SK-N-SH (cell line): ENCODE measurements at regions not wholly inside any gene's neighbourhood (a gene's known extent, or its start where the extent isn't known, plus 50 kb on each side); places are given as distances from the start of the nearest gene placed in this dataset.

ENCODE experiments used
- CTCF ChIA-PET: fragments of 300-600, 350-600 bp; formaldehyde crosslinking; extraction: SDS; loops from one replicate; lab custom pipeline; 2021; lab: Yijun Ruan, JAX
- POLR2A ChIA-PET: fragments of 350-600 bp; sonication (Branson Sonifier 250); formaldehyde crosslinking; extraction: SDS; loops from one replicate; lab custom pipeline; 2020; ENCODE audit warnings: antibody characterized with exemption, inconsistent platforms; lab: Yijun Ruan, JAX
- DNase-seq: peaks from one replicate; pipeline ENCODE4 v3.0.0; 2012
- H2AFZ ChIP-seq: fragments of 200-600 bp; sonication (generic); 2 replicates; pipeline ENCODE4 v1.8.1; 2016; ENCODE audit warnings: antibody characterized with exemption, mild to moderate bottlenecking, low read depth
- H3F3A ChIP-seq: fragments of 200-600 bp; sonication (generic); replicated peaks from 2 replicates; pipeline ENCODE3; 2016; ENCODE audit warnings: antibody characterized with exemption, mild to moderate bottlenecking; ENCODE audit not compliant: insufficient read depth
- H3K27ac ChIP-seq, 2 experiments: fragments of 200-500 bp in 1 of 2; fragments of 200-600 bp in 1 of 2; sonication (Bioruptor generic) in 1 of 2; sonication (generic), shearing (Covaris generic) in 1 of 2; 2 replicates each; pipeline versions ENCODE4 v1.5.1 to v1.6.1; 2014 to 2016; ENCODE audit warnings: low read depth in 2 of 2, inconsistent platforms in 1 of 2, low read length in 1 of 2, mild to moderate bottlenecking in 1 of 2, mixed read lengths in 1 of 2
- H3K27me3 ChIP-seq: fragments of 200-600 bp; sonication (generic), shearing (Covaris generic); 2 replicates; pipeline ENCODE4 v1.6.1; 2016; ENCODE audit warnings: mixed run types; ENCODE audit not compliant: insufficient read depth
- H3K36me3 ChIP-seq, 2 experiments: fragments of 200-500 bp in 1 of 2; fragments of 200-600 bp in 1 of 2; sonication (Bioruptor generic) in 1 of 2; sonication (generic) in 1 of 2; replicated peaks in 1 of 2; 2 replicates each; pipeline versions ENCODE3 to v1.5.1; 2014 to 2016; ENCODE audit warnings: low read length in 1 of 2, mild to moderate bottlenecking in 1 of 2; ENCODE audit not compliant: insufficient read depth in 2 of 2, control insufficient read depth in 1 of 2
- H3K4me1 ChIP-seq, 2 experiments: fragments of 200-500 bp in 1 of 2; fragments of 200-600 bp in 1 of 2; sonication (Bioruptor generic) in 1 of 2; sonication (generic), shearing (Covaris generic) in 1 of 2; 2 replicates each; pipeline versions ENCODE4 v1.5.1 to v1.6.1; 2014 to 2016; ENCODE audit warnings: low read depth in 1 of 2, low read length in 1 of 2, mixed run types in 1 of 2; ENCODE audit not compliant: insufficient read depth in 2 of 2, control insufficient read depth in 1 of 2
- H3K4me2 ChIP-seq: fragments of 200-600 bp; sonication (generic), shearing (Covaris generic); 2 replicates; pipeline ENCODE4 v1.6.1; 2017; ENCODE audit warnings: mixed run types
- H3K4me3 ChIP-seq, 2 experiments: fragments of 200-500 bp in 1 of 2; fragments of 200-600 bp in 1 of 2; sonication (Bioruptor generic) in 1 of 2; sonication (generic), shearing (Covaris generic) in 1 of 2; 2 replicates each; pipeline versions ENCODE4 v1.5.1 to v1.8.1; 2014 to 2016; ENCODE audit warnings: low read depth in 2 of 2, inconsistent platforms in 1 of 2, low read length in 1 of 2, mild to moderate bottlenecking in 1 of 2, mixed read lengths in 1 of 2, moderate library complexity in 1 of 2
- H3K79me2 ChIP-seq: fragments of 200-600 bp; sonication (generic); 2 replicates; pipeline ENCODE4 v1.8.1; 2017; ENCODE audit warnings: mild to moderate bottlenecking; ENCODE audit not compliant: insufficient read depth
- H3K9ac ChIP-seq: fragments of 200-600 bp; sonication (generic); 2 replicates; pipeline ENCODE4 v1.6.1; 2017; ENCODE audit warnings: mixed run types
- H3K9me2 ChIP-seq: fragments of 200-600 bp; sonication (generic); 2 replicates; pipeline ENCODE4 v1.6.1; 2017; ENCODE audit warnings: mixed run types
- H3K9me3 ChIP-seq: fragments of 200-600 bp; sonication (generic); 2 replicates; pipeline ENCODE4 v1.6.1; 2017; ENCODE audit warnings: mixed run types, mild to moderate bottlenecking, moderate library complexity
- H4K20me1 ChIP-seq: fragments of 200-600 bp; sonication (generic); 2 replicates; pipeline ENCODE4 v1.6.1; 2017; ENCODE audit warnings: mild to moderate bottlenecking, mixed run types; ENCODE audit not compliant: insufficient read depth
- EP300 ChIP-seq, 2 experiments: IDR thresholded peaks; 2 replicates each; pipeline versions ENCODE4 v1.4.0 to v1.6.1; 2012; ENCODE audit warnings: borderline replicate concordance in 1 of 2, low read depth in 1 of 2, low read length in 1 of 2
- FOSL2 ChIP-seq: IDR thresholded peaks from 2 replicates; pipeline ENCODE4 v1.4.0; 2012; ENCODE audit warnings: low read depth, mild to moderate bottlenecking, moderate library complexity, borderline replicate concordance
- FOXJ3 ChIP-seq: sonication (generic); formaldehyde crosslinking; IDR thresholded peaks from 2 replicates; pipeline ENCODE4 v1.5.1; 2020; ENCODE audit warnings: mild to moderate bottlenecking, missing genetic modification reagents
- FOXM1 ChIP-seq: IDR thresholded peaks from 2 replicates; pipeline ENCODE4 v1.4.0; 2012; ENCODE audit warnings: low read depth, mild to moderate bottlenecking
- GABPA ChIP-seq: IDR thresholded peaks from 2 replicates; pipeline ENCODE4 v1.4.0; 2012; ENCODE audit warnings: low read depth, mild to moderate bottlenecking
- GATA2 ChIP-seq: sonication (generic); formaldehyde crosslinking; IDR thresholded peaks from 2 replicates; pipeline ENCODE4 v1.5.0; 2020; ENCODE audit warnings: mild to moderate bottlenecking, missing genetic modification reagents
- JUND ChIP-seq: IDR thresholded peaks from 2 replicates; pipeline ENCODE4 v1.4.0; 2012
- NFIC ChIP-seq: IDR thresholded peaks from 2 replicates; pipeline ENCODE4 v1.4.0; 2012; ENCODE audit warnings: borderline replicate concordance
- POLR2AphosphoS5 ChIP-seq: IDR thresholded peaks from 2 replicates; pipeline ENCODE4 v1.6.1; 2012; ENCODE audit warnings: low read depth, low read length
- RCOR1 ChIP-seq: fragments of 150-350 bp; IDR thresholded peaks from 2 replicates; pipeline ENCODE4 v1.6.1; 2017; ENCODE audit warnings: antibody characterized with exemption, low read length
- RFX5 ChIP-seq: IDR thresholded peaks from 2 replicates; pipeline ENCODE4 v1.6.1; 2012; ENCODE audit warnings: mild to moderate bottlenecking, improper control_type of control experiment, low read length
- TAF1 ChIP-seq: IDR thresholded peaks from 2 replicates; pipeline ENCODE4 v1.6.1; 2012; ENCODE audit warnings: low read depth, mild to moderate bottlenecking, low read length, moderate library complexity, borderline replicate concordance
- TEAD4 ChIP-seq: IDR thresholded peaks from 2 replicates; pipeline ENCODE4 v1.4.0; 2012; ENCODE audit warnings: mild to moderate bottlenecking, borderline replicate concordance; ENCODE audit not compliant: insufficient read depth
- YY1 ChIP-seq: IDR thresholded peaks from 2 replicates; pipeline ENCODE4 v1.4.0; 2012; ENCODE audit warnings: low read depth, mild to moderate bottlenecking
- WGBS: methylation state at CpG from one replicate; pipeline ENCODE4 v1.1.6; 2017; ENCODE audit warnings: low lambda C conversion rate; 5-methylcytosine and 5-hydroxymethylcytosine counted together
- TF ChIP-seq, protein P1 (sequence below): fragments of 150-350 bp; IDR thresholded peaks from 2 replicates; pipeline ENCODE4 v1.6.1; 2017; ENCODE audit warnings: antibody characterized with exemption, low read length, low read depth, borderline replicate concordance
- TF ChIP-seq, protein P2 (sequence below): fragments of 150-350 bp; IDR thresholded peaks from 2 replicates; pipeline ENCODE4 v1.6.1; 2016; ENCODE audit warnings: mild to moderate bottlenecking, low read depth, low read length
- TF ChIP-seq, protein P3 (sequence below): IDR thresholded peaks from 2 replicates; pipeline ENCODE4; 2012
- TF ChIP-seq, protein P4 (sequence below): fragments of 200-600 bp; sonication (generic); IDR thresholded peaks from 2 replicates; pipeline ENCODE4 v1.6.1; 2017; ENCODE audit warnings: antibody characterized with exemption, mild to moderate bottlenecking, moderate library complexity
- TF ChIP-seq, protein P5 (sequence below): IDR thresholded peaks from 2 replicates; pipeline ENCODE4 v1.4.0; 2012; ENCODE audit warnings: low read depth, borderline replicate concordance

DNA sequence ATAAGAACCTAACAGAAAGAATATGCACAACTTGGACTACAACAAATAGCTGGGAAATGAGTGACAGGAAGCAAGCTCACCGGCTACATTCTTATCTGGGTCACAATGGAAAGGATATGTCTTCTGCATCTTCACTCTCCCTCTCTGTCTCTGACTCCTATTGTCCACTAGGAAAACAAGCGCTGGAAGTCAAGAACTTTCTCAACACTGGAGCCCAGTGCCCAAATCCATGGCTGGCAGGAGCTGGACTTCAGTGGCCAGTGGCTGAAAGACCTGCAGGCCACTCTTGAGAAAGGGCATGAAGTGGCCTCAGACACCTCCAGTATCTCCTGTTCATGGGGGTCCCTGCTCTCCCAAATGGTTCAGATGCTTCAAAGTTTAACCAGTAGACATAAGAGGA, 62.0 kb downstream of the FAM50B start:
- Histone ChIP-seq H3K9me3 (no peaks in the 10 kb centered on the region), H3K4me3 (peak overlapping the region; percentile 1 to 51; a peak in 3 of 4 replicates), H3K27ac (peak overlapping the region; percentile 48 to 97; a peak in 3 of 4 replicates), H3K9me2 (no peaks in the 10 kb centered on the region), H3K79me2 (peaks cover 18% of the 10 kb centered on the region; the same call in 1 of the 2 replicates), H3K9ac (peak overlapping the region; percentile 70; the same call in 1 of the 2 replicates), H3K4me1 (peaks cover 16 to 39% of the 10 kb centered on the region in 2 experiments), H4K20me1 (no peaks in the 10 kb centered on the region), H3F3A (peaks cover 37% of the 10 kb centered on the region), H3K27me3 (no peaks in the 10 kb centered on the region), H3K36me3 (no peaks in the 10 kb centered on the region), H3K4me2 (peak overlapping the region; percentile 75), H2AFZ (peak overlapping the region; percentile 25; the same call in 1 of the 2 replicates)
- DNase-seq, result no peak
- 64% methylated on average over 2 of the region's 2 CpGs for WGBS
- TF ChIP-seq POLR2AphosphoS5, result no peak
- TF ChIP-seq GATA2 (CRISPR knock-in tag), result no peak
- TF ChIP-seq, protein P1, sequence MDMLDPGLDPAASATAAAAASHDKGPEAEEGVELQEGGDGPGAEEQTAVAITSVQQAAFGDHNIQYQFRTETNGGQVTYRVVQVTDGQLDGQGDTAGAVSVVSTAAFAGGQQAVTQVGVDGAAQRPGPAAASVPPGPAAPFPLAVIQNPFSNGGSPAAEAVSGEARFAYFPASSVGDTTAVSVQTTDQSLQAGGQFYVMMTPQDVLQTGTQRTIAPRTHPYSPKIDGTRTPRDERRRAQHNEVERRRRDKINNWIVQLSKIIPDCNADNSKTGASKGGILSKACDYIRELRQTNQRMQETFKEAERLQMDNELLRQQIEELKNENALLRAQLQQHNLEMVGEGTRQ, result no peak
- ChIA-PET POLR2A (no interaction called here), CTCF (interaction anchor here (1.2 kb wide), 1 partner anchor 180 kb away, joined by 3 read pairs; no protein-coding TSS in a partner anchor)

DNA sequence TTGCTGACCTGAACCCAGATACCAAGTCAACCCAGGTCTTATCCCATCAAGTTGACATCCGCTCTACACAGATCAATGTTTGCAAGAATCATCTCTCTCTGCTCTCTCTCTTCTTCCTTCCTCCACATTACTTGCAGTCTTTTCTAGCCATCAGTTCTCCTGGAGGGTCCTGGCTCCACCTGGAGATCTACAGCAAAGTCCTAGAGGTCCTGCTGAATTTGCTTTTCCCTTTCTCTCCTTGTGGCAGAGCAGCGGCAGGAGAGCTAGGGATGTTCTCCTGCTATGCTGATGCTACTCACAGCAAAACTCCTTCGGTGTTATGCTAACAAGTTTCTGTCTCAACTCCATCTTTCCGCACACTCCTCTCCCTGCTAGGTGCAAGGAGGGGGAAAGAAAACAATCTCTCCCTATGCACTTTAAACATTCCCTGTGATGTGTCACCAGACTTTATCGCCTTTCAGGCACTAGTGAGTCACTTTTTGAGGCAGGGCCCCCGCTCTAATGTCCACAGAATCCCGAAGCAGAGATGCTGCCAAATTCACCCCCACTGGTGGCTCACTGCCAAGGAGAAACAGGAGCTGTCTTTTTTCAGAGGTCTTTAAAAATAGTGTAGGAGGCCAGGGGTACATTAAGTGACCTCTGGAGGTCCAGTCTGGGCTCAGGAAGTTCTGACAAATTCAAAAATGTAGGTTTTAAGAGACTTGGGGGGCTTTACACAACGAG, 62.6 kb downstream of the FAM50B start:
- peak overlapping the region; percentile 70 for H3K9ac ChIP-seq
- POLR2A ChIA-PET, result no interaction called here
- H3K9me2 ChIP-seq, result no peaks in the 10 kb centered on the region
- H3K27me3 ChIP-seq, result no peaks in the 10 kb centered on the region
- no peaks in the 10 kb centered on the region for H4K20me1 ChIP-seq
- H3K4me2 ChIP-seq, result peak overlapping the region; percentile 75
- 15% methylated on average over 8 of the region's 8 CpGs for WGBS
- H3K79me2 ChIP-seq, result peaks cover 18% of the 10 kb centered on the region; the same call in 1 of the 2 replicates
- H2AFZ ChIP-seq, result no peak overlapping the region
- H3F3A ChIP-seq, result peaks cover 37% of the 10 kb centered on the region
- CTCF ChIA-PET, result interaction anchor here (1.0 to 2.3 kb wide), 3 partner anchors 21 to 180 kb away, joined by 3 to 9 read pairs (median 3); no protein-coding TSS in a partner anchor
- H3K27ac ChIP-seq, result peak overlapping the region; percentile 71 to 97; a peak in 3 of 4 replicates
- H3K9me3 ChIP-seq, result no peaks in the 10 kb centered on the region
- no peaks in the 10 kb centered on the region for H3K36me3 ChIP-seq
- peak overlapping the region in 1 of 2 experiments; percentile 51; a peak in 3 of 4 replicates for H3K4me3 ChIP-seq
- H3K4me1 ChIP-seq, result peaks cover 16 to 39% of the 10 kb centered on the region in 2 experiments
- peak; percentile 53 for DNase-seq
- TF ChIP-seq, protein P2, sequence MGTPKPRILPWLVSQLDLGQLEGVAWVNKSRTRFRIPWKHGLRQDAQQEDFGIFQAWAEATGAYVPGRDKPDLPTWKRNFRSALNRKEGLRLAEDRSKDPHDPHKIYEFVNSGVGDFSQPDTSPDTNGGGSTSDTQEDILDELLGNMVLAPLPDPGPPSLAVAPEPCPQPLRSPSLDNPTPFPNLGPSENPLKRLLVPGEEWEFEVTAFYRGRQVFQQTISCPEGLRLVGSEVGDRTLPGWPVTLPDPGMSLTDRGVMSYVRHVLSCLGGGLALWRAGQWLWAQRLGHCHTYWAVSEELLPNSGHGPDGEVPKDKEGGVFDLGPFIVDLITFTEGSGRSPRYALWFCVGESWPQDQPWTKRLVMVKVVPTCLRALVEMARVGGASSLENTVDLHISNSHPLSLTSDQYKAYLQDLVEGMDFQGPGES, result no peak
- no peak for TF ChIP-seq RFX5
- TF ChIP-seq RCOR1, result no peak
- no peak; the same call in 1 of the 2 replicates for TF ChIP-seq GABPA
- peak; percentile 100 for TF ChIP-seq NFIC
- peak; percentile 99 for TF ChIP-seq JUND
- TF ChIP-seq, protein P3, sequence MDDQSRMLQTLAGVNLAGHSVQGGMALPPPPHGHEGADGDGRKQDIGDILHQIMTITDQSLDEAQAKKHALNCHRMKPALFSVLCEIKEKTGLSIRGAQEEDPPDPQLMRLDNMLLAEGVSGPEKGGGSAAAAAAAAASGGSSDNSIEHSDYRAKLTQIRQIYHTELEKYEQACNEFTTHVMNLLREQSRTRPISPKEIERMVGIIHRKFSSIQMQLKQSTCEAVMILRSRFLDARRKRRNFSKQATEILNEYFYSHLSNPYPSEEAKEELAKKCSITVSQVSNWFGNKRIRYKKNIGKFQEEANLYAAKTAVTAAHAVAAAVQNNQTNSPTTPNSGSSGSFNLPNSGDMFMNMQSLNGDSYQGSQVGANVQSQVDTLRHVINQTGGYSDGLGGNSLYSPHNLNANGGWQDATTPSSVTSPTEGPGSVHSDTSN, result peak; percentile 88
- TF ChIP-seq, protein P4, sequence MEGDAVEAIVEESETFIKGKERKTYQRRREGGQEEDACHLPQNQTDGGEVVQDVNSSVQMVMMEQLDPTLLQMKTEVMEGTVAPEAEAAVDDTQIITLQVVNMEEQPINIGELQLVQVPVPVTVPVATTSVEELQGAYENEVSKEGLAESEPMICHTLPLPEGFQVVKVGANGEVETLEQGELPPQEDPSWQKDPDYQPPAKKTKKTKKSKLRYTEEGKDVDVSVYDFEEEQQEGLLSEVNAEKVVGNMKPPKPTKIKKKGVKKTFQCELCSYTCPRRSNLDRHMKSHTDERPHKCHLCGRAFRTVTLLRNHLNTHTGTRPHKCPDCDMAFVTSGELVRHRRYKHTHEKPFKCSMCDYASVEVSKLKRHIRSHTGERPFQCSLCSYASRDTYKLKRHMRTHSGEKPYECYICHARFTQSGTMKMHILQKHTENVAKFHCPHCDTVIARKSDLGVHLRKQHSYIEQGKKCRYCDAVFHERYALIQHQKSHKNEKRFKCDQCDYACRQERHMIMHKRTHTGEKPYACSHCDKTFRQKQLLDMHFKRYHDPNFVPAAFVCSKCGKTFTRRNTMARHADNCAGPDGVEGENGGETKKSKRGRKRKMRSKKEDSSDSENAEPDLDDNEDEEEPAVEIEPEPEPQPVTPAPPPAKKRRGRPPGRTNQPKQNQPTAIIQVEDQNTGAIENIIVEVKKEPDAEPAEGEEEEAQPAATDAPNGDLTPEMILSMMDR, result no peak
- TF ChIP-seq EP300 (IDR thresholded peaks at IDR 0.05; ENCODE audit: borderline replicate concordance in 1 of 2, low read depth in 1 of 2, low read length in 1 of 2), result peak in 1 of 2 experiments; percentile 99; a peak in 2 of 4 replicates
- TF ChIP-seq GATA2 (CRISPR knock-in tag), result no peak
- peak; percentile 89 for TF ChIP-seq FOXM1
- peak; percentile 43; the same call in 1 of the 2 replicates for TF ChIP-seq YY1
- no peak; the same call in 1 of the 2 replicates for TF ChIP-seq TAF1
- peak; percentile 99 for TF ChIP-seq FOSL2
- TF ChIP-seq, protein P5, sequence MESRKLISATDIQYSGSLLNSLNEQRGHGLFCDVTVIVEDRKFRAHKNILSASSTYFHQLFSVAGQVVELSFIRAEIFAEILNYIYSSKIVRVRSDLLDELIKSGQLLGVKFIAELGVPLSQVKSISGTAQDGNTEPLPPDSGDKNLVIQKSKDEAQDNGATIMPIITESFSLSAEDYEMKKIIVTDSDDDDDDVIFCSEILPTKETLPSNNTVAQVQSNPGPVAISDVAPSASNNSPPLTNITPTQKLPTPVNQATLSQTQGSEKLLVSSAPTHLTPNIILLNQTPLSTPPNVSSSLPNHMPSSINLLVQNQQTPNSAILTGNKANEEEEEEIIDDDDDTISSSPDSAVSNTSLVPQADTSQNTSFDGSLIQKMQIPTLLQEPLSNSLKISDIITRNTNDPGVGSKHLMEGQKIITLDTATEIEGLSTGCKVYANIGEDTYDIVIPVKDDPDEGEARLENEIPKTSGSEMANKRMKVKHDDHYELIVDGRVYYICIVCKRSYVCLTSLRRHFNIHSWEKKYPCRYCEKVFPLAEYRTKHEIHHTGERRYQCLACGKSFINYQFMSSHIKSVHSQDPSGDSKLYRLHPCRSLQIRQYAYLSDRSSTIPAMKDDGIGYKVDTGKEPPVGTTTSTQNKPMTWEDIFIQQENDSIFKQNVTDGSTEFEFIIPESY, result peak; percentile 84
- peak; percentile 75; the same call in 1 of the 2 replicates for TF ChIP-seq POLR2AphosphoS5
- no peak for TF ChIP-seq FOXJ3
- peak; percentile 96 for TF ChIP-seq TEAD4
